ENCODE measurements at regions not wholly inside any gene's neighbourhood (a gene's known extent, or its start where the extent isn't known, plus 50 kb on each side); places are given as distances from the start of the nearest gene placed in this dataset.
"Not testable (repeated sequence)": the region's sequence is repeated elsewhere in the genome, so short reads cannot be mapped to it uniquely, and the experiment has no call there.

- Histone ChIP-seq H3K4me3 (ENCODE audit: low read length) (peak overlapping the region; percentile 54), H3K9ac (ENCODE audit: low read length) (peak overlapping the region; percentile 32), H3K4me1 (ENCODE audit: control insufficient read depth, low read depth, low read length) (peaks cover 11% of the 10 kb centered on the region), H3K27me3 (ENCODE audit: control insufficient read depth, insufficient read depth, low read length) (peaks cover 14% of the 10 kb centered on the region)
- not testable (repeated sequence) for H3K9me3 ChIP-seq (ENCODE audit: control insufficient read depth, low read depth, low read length); H3K27ac ChIP-seq (ENCODE audit: low read length); H3K36me3 ChIP-seq (ENCODE audit: control insufficient read depth, low read depth, low read length)
These were observed 102.1 kb upstream of the CPNE4 start for GRCh38 chr3:132136902-132137301.

GRCh38 chr3:132145833-132146232 lies 111.0 kb upstream of the CPNE4 start:
- Histone ChIP-seq H3K36me3 (ENCODE audit: control insufficient read depth, low read depth, low read length) (no peaks in the 10 kb centered on the region), H3K27me3 (ENCODE audit: control insufficient read depth, insufficient read depth, low read length) (no peaks in the 10 kb centered on the region)

GRCh38 chr3:132154619-132155018 lies 119.8 kb upstream of the CPNE4 start:
- H3K4me1 ChIP-seq (ENCODE audit: control insufficient read depth, low read depth, low read length): no peaks in the 10 kb centered on the region
- H3K4me3 ChIP-seq (ENCODE audit: low read length): no peak overlapping the region
- H3K9me3 ChIP-seq (ENCODE audit: control insufficient read depth, low read depth, low read length): no peaks in the 10 kb centered on the region
- H3K9ac ChIP-seq (ENCODE audit: low read length): no peak overlapping the region
- H3K27ac ChIP-seq (ENCODE audit: low read length): no peak overlapping the region
- no peaks in the 10 kb centered on the region for H3K36me3 ChIP-seq (ENCODE audit: control insufficient read depth, low read depth, low read length)
- no peaks in the 10 kb centered on the region for H3K27me3 ChIP-seq (ENCODE audit: control insufficient read depth, insufficient read depth, low read length)

More at GRCh38 chr3:132145833-132146232, 111.0 kb upstream of the CPNE4 start:
- H3K9me3 ChIP-seq (ENCODE audit: control insufficient read depth, low read depth, low read length): no peaks in the 10 kb centered on the region
- no peak overlapping the region for H3K4me3 ChIP-seq (ENCODE audit: low read length)
- no peak overlapping the region for H3K27ac ChIP-seq (ENCODE audit: low read length)
- no peaks in the 10 kb centered on the region for H3K4me1 ChIP-seq (ENCODE audit: control insufficient read depth, low read depth, low read length)
- H3K9ac ChIP-seq (ENCODE audit: low read length): no peak overlapping the region

- H3K4me3 ChIP-seq (ENCODE audit: low read length): no peak overlapping the region
These were observed 124.3 kb upstream of the CPNE4 start for GRCh38 chr3:132159145-132159544.

GRCh38 chr3:132160198-132160597 lies 125.4 kb upstream of the CPNE4 start:
- H3K4me1 ChIP-seq (ENCODE audit: control insufficient read depth, low read depth, low read length): no peaks in the 10 kb centered on the region
- no peak overlapping the region for H3K9ac ChIP-seq (ENCODE audit: low read length)
- H3K9me3 ChIP-seq (ENCODE audit: control insufficient read depth, low read depth, low read length): no peaks in the 10 kb centered on the region
- no peaks in the 10 kb centered on the region for H3K36me3 ChIP-seq (ENCODE audit: control insufficient read depth, low read depth, low read length)
- H3K27me3 ChIP-seq (ENCODE audit: control insufficient read depth, insufficient read depth, low read length): no peaks in the 10 kb centered on the region
- no peak overlapping the region for H3K27ac ChIP-seq (ENCODE audit: low read length)
- no peak overlapping the region for H3K4me3 ChIP-seq (ENCODE audit: low read length)

More at GRCh38 chr3:132159145-132159544, 124.3 kb upstream of the CPNE4 start:
- H3K4me1 ChIP-seq (ENCODE audit: control insufficient read depth, low read depth, low read length): no peaks in the 10 kb centered on the region
- H3K27me3 ChIP-seq (ENCODE audit: control insufficient read depth, insufficient read depth, low read length): no peaks in the 10 kb centered on the region
- H3K27ac ChIP-seq (ENCODE audit: low read length): no peak overlapping the region
- H3K9me3 ChIP-seq (ENCODE audit: control insufficient read depth, low read depth, low read length): no peaks in the 10 kb centered on the region
- no peaks in the 10 kb centered on the region for H3K36me3 ChIP-seq (ENCODE audit: control insufficient read depth, low read depth, low read length)
- no peak overlapping the region for H3K9ac ChIP-seq (ENCODE audit: low read length)

- H3K4me3 ChIP-seq (ENCODE audit: low read length): no peak overlapping the region
- H3K27me3 ChIP-seq (ENCODE audit: control insufficient read depth, insufficient read depth, low read length): no peaks in the 10 kb centered on the region
- H3K36me3 ChIP-seq (ENCODE audit: control insufficient read depth, low read depth, low read length): no peaks in the 10 kb centered on the region
- H3K9ac ChIP-seq (ENCODE audit: low read length): no peak overlapping the region
- H3K4me1 ChIP-seq (ENCODE audit: control insufficient read depth, low read depth, low read length): no peaks in the 10 kb centered on the region
- no peaks in the 10 kb centered on the region for H3K9me3 ChIP-seq (ENCODE audit: control insufficient read depth, low read depth, low read length)
- H3K27ac ChIP-seq (ENCODE audit: low read length): no peak overlapping the region
These were observed 126.8 kb upstream of the CPNE4 start for GRCh38 chr3:132161608-132162007.

- Histone ChIP-seq H3K9ac (ENCODE audit: low read length) (no peak overlapping the region), H3K27ac (ENCODE audit: low read length) (no peak overlapping the region), H3K27me3 (ENCODE audit: control insufficient read depth, insufficient read depth, low read length) (no peaks in the 10 kb centered on the region), H3K9me3 (ENCODE audit: control insufficient read depth, low read depth, low read length) (no peaks in the 10 kb centered on the region), H3K4me3 (ENCODE audit: low read length) (no peak overlapping the region), H3K4me1 (ENCODE audit: control insufficient read depth, low read depth, low read length) (no peaks in the 10 kb centered on the region), H3K36me3 (ENCODE audit: control insufficient read depth, low read depth, low read length) (no peaks in the 10 kb centered on the region)
These were observed 129.8 kb upstream of the CPNE4 start for GRCh38 chr3:132164469-132165092.

GRCh38 chr3:132167870-132168269 lies 133.1 kb upstream of the CPNE4 start:
- Histone ChIP-seq H3K9me3 (ENCODE audit: control insufficient read depth, low read depth, low read length) (no peaks in the 10 kb centered on the region), H3K9ac (ENCODE audit: low read length) (no peak overlapping the region), H3K27me3 (ENCODE audit: control insufficient read depth, insufficient read depth, low read length) (no peaks in the 10 kb centered on the region), H3K4me3 (ENCODE audit: low read length) (no peak overlapping the region), H3K36me3 (ENCODE audit: control insufficient read depth, low read depth, low read length) (no peaks in the 10 kb centered on the region), H3K4me1 (ENCODE audit: control insufficient read depth, low read depth, low read length) (no peaks in the 10 kb centered on the region), H3K27ac (ENCODE audit: low read length) (no peak overlapping the region)

- Histone ChIP-seq H3K36me3 (ENCODE audit: control insufficient read depth, low read depth, low read length) (no peaks in the 10 kb centered on the region), H3K4me3 (ENCODE audit: low read length) (no peak overlapping the region), H3K27me3 (ENCODE audit: control insufficient read depth, insufficient read depth, low read length) (no peaks in the 10 kb centered on the region), H3K27ac (ENCODE audit: low read length) (no peak overlapping the region), H3K9me3 (ENCODE audit: control insufficient read depth, low read depth, low read length) (no peaks in the 10 kb centered on the region), H3K9ac (ENCODE audit: low read length) (no peak overlapping the region), H3K4me1 (ENCODE audit: control insufficient read depth, low read depth, low read length) (no peaks in the 10 kb centered on the region)
These were observed 139.7 kb upstream of the CPNE4 start for GRCh38 chr3:132174500-132174899.

- no peaks in the 10 kb centered on the region for H3K4me1 ChIP-seq (ENCODE audit: control insufficient read depth, low read depth, low read length)
- H3K36me3 ChIP-seq (ENCODE audit: control insufficient read depth, low read depth, low read length): no peaks in the 10 kb centered on the region
- no peak overlapping the region for H3K9ac ChIP-seq (ENCODE audit: low read length)
These were observed 136.8 kb upstream of the ACP3 start for GRCh38 chr3:132180337-132180791.

GRCh38 chr3:132183811-132184210 lies 133.4 kb upstream of the ACP3 start:
- Histone ChIP-seq H3K36me3 (ENCODE audit: control insufficient read depth, low read depth, low read length) (no peaks in the 10 kb centered on the region), H3K9ac (ENCODE audit: low read length) (no peak overlapping the region), H3K9me3 (ENCODE audit: control insufficient read depth, low read depth, low read length) (no peaks in the 10 kb centered on the region), H3K4me3 (ENCODE audit: low read length) (no peak overlapping the region), H3K27me3 (ENCODE audit: control insufficient read depth, insufficient read depth, low read length) (no peaks in the 10 kb centered on the region), H3K4me1 (ENCODE audit: control insufficient read depth, low read depth, low read length) (no peaks in the 10 kb centered on the region), H3K27ac (ENCODE audit: low read length) (no peak overlapping the region)

More at GRCh38 chr3:132180337-132180791, 136.8 kb upstream of the ACP3 start:
- Histone ChIP-seq H3K27ac (ENCODE audit: low read length) (no peak overlapping the region), H3K4me3 (ENCODE audit: low read length) (no peak overlapping the region), H3K27me3 (ENCODE audit: control insufficient read depth, insufficient read depth, low read length) (no peaks in the 10 kb centered on the region), H3K9me3 (ENCODE audit: control insufficient read depth, low read depth, low read length) (no peaks in the 10 kb centered on the region)

- Histone ChIP-seq H3K9ac (ENCODE audit: low read length) (no peak overlapping the region), H3K36me3 (ENCODE audit: control insufficient read depth, low read depth, low read length) (no peaks in the 10 kb centered on the region), H3K9me3 (ENCODE audit: control insufficient read depth, low read depth, low read length) (no peaks in the 10 kb centered on the region), H3K4me3 (ENCODE audit: low read length) (no peak overlapping the region), H3K27ac (ENCODE audit: low read length) (no peak overlapping the region), H3K27me3 (ENCODE audit: control insufficient read depth, insufficient read depth, low read length) (no peaks in the 10 kb centered on the region), H3K4me1 (ENCODE audit: control insufficient read depth, low read depth, low read length) (no peaks in the 10 kb centered on the region)
These were observed 129.5 kb upstream of the ACP3 start for GRCh38 chr3:132187746-132188145.

Data from iPS-18a (cell line).